ENCODE measurements at regions not wholly inside any gene's neighbourhood (a gene's known extent, or its start where the extent isn't known, plus 50 kb on each side); places are given as distances from the start of the nearest gene placed in this dataset.

GRCh38 chr22:27538666-27539065 is 262.9 kb downstream of the MN1 start:
- H3K9ac ChIP-seq (ENCODE audit: low read length in 3 of 3) = no peak overlapping the region
- DNase-seq (peak in 1 of 5 donors; percentile 34), FAIRE-seq (no peak)
- no peaks in the 10 kb centered on the region for H3K9me3 ChIP-seq (ENCODE audit: control insufficient read depth in 2 of 3, insufficient read depth in 1 of 3, low read length in 3 of 3)
- H3K4me1 ChIP-seq (ENCODE audit: control insufficient read depth in 2 of 3, insufficient read depth in 2 of 3, low read depth in 1 of 3, low read length in 3 of 3) = no peaks in the 10 kb centered on the region
- intact Hi-C loops (cut with DNase I) = no loop called here
- no peak for TF ChIP-seq CTCF (IDR thresholded peaks at IDR 0.05; ENCODE audit: borderline replicate concordance, extremely low read depth, insufficient read depth)
- no peak overlapping the region for H3K4me3 ChIP-seq (ENCODE audit: low read length in 3 of 3)
- H3K27me3 ChIP-seq (ENCODE audit: control insufficient read depth, insufficient read depth, low read length) = no peaks in the 10 kb centered on the region
- H3K36me3 ChIP-seq (ENCODE audit: control insufficient read depth in 2 of 3, insufficient read depth in 3 of 3, low read length in 3 of 3) = no peaks in the 10 kb centered on the region
- H3K27ac ChIP-seq (ENCODE audit: low read depth in 2 of 2, low read length in 2 of 2) = no peak overlapping the region

DNA sequence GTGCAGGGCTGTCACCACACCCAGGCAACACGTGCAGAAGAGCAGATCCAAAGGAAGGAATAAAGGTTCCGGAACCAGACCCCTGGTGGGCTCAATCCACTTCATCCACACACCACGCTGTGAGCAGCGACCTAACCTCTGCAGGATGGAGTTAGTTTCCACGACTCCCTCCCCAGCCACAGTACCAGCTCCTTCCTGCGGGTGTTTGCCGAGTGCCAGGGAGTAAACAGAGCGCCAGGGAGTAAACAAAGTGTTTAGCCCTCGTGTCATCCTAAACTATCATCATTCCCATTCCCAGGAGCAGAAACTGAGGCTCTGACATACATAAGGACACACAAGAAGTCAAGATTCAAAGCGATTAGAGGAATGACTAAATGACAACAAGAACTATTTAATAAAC is 261.3 kb downstream of the MN1 start:
- Histone ChIP-seq H3K27me3 (ENCODE audit: control insufficient read depth, insufficient read depth, low read length) (no peaks in the 10 kb centered on the region), H3K27ac (ENCODE audit: low read depth in 2 of 2, low read length in 2 of 2) (no peak overlapping the region), H3K36me3 (ENCODE audit: control insufficient read depth in 2 of 3, insufficient read depth in 3 of 3, low read length in 3 of 3) (no peaks in the 10 kb centered on the region), H3K4me1 (ENCODE audit: control insufficient read depth in 2 of 3, insufficient read depth in 2 of 3, low read depth in 1 of 3, low read length in 3 of 3) (no peaks in the 10 kb centered on the region), H3K9me3 (ENCODE audit: control insufficient read depth in 2 of 3, insufficient read depth in 1 of 3, low read length in 3 of 3) (no peaks in the 10 kb centered on the region), H3K9ac (ENCODE audit: low read length in 3 of 3) (no peak overlapping the region), H3K4me3 (ENCODE audit: low read length in 3 of 3) (no peak overlapping the region)
- no peak for TF ChIP-seq CTCF (IDR thresholded peaks at IDR 0.05; ENCODE audit: borderline replicate concordance, extremely low read depth, insufficient read depth)
- intact Hi-C loops (cut with DNase I) = no loop called here
- DNase-seq = no peak
- no peak for FAIRE-seq

GRCh38 chr22:27540656-27541396 is 260.7 kb downstream of the MN1 start:
- DNase-seq (peak in 3 of 5 donors; percentile 29 to 42 (median 32)), FAIRE-seq (no peak)
- Histone ChIP-seq H3K27ac (ENCODE audit: low read depth in 2 of 2, low read length in 2 of 2) (no peak overlapping the region), H3K9ac (ENCODE audit: low read length in 3 of 3) (no peak overlapping the region), H3K4me1 (ENCODE audit: control insufficient read depth in 2 of 3, insufficient read depth in 2 of 3, low read depth in 1 of 3, low read length in 3 of 3) (no peaks in the 10 kb centered on the region), H3K9me3 (ENCODE audit: control insufficient read depth in 2 of 3, insufficient read depth in 1 of 3, low read length in 3 of 3) (no peaks in the 10 kb centered on the region), H3K36me3 (ENCODE audit: control insufficient read depth in 2 of 3, insufficient read depth in 3 of 3, low read length in 3 of 3) (no peaks in the 10 kb centered on the region), H3K27me3 (ENCODE audit: control insufficient read depth, insufficient read depth, low read length) (no peaks in the 10 kb centered on the region), H3K4me3 (ENCODE audit: low read length in 3 of 3) (no peak overlapping the region)
- TF ChIP-seq CTCF (IDR thresholded peaks at IDR 0.05; ENCODE audit: borderline replicate concordance, extremely low read depth, insufficient read depth) = no peak
- intact Hi-C loops (cut with DNase I) = no loop called here

GRCh38 chr22:27541836-27542235 is 259.7 kb downstream of the MN1 start:
- Histone ChIP-seq H3K27me3 (ENCODE audit: control insufficient read depth, insufficient read depth, low read length) (no peaks in the 10 kb centered on the region), H3K4me1 (ENCODE audit: control insufficient read depth in 2 of 3, insufficient read depth in 2 of 3, low read depth in 1 of 3, low read length in 3 of 3) (no peaks in the 10 kb centered on the region), H3K4me3 (ENCODE audit: low read length in 3 of 3) (no peak overlapping the region), H3K36me3 (ENCODE audit: control insufficient read depth in 2 of 3, insufficient read depth in 3 of 3, low read length in 3 of 3) (no peaks in the 10 kb centered on the region), H3K9ac (ENCODE audit: low read length in 3 of 3) (no peak overlapping the region), H3K27ac (ENCODE audit: low read depth in 2 of 2, low read length in 2 of 2) (no peak overlapping the region), H3K9me3 (ENCODE audit: control insufficient read depth in 2 of 3, insufficient read depth in 1 of 3, low read length in 3 of 3) (no peaks in the 10 kb centered on the region)
- no peak for TF ChIP-seq CTCF (IDR thresholded peaks at IDR 0.05; ENCODE audit: borderline replicate concordance, extremely low read depth, insufficient read depth)
- no peak for FAIRE-seq
- DNase-seq = peak in 2 of 5 donors; percentile 27 to 34
- intact Hi-C loops (cut with DNase I) = no loop called here

All from kidney (tissue), 13 donors.